Dedifferentiated amniotic fluid mesenchymal stem cell (primary cell): ENCODE measurements at regions not wholly inside any gene's neighbourhood (a gene's known extent, or its start where the extent isn't known, plus 50 kb on each side); places are given as distances from the start of the nearest gene placed in this dataset.

Experiments
- DNase-seq: peaks from one replicate; pipeline ENCODE4 v3.0.0-alpha.2; 2016; ENCODE audit errors: extremely low spot score

DNA sequence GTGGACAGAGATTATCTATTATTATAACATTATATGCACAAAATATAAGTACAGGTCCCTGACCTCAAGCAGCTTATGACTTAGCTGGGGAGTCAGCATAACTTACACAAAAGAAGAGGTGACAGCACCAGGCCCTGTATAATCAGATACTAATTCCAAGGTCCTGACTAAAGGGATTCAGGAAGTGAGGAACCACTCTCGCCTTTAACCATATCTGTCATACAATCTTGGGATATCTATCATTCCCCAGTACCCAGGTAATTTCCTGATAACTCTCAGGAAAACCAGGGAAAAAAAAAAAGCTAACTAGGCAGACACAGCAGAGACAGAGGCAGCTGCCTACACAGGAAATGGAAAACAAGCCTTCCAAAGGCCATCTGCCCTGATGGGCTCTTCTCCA lies 78.5 kb upstream of the CAMK1G start:
- no peak for DNase-seq

DNA sequence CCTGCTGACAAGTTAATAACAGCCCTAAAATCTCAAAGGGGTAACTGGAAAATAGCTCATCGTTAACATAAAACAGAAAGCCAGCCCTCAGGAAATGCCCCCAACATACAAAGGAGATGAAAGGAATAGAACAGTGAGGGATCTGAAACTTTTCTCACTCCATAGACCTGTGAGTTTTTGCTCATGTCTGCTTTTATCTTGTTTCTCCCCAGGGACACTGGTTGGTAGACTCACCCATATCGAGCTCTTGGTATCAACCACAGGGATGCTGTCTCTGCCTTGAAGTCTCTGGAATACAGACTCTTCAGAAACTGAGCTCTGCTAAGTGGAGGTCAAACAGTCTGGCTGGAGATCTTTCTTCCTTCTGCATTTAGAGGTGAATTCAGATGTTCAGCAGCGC lies 77.4 kb upstream of the CAMK1G start:
- no peak for DNase-seq

DNA sequence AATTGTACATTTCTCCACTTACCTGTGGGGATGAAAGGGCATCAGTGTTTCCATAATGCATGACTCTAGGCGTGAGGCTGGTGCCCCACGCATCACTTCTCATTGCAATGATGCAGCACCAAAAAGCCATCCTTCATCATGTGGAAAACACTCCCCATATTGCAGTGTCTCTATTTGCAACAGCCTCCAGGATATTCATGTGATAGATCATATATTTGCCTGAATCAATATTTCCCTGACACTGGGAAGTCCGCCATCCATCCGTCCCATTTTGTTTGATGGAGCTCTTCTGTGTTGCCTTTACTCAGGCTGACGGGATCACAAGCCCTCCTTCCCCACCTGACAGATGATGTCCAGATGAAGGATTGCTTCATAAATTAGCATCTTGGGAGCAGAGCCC lies 74.5 kb upstream of the CAMK1G start:
- DNase-seq: no peak

DNA sequence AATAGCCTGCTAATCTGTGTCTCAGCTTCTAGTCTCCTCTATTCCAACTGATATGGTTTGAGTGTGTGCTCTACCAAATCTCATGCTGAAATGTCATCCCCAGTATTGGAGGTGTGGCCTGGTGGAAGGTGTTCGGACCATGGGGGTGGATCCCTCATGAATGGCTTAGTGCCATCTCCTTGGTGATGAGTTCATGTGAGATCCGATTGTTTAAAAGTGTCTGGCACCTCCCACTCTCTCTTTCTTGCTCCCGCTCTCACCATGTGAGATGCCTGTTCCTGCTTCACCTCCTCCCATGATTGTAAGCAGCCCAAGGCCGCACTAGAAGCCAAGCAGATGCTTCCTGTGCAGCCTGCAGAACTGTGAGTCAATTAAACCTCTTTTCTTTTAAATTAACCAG lies 73.5 kb upstream of the CAMK1G start:
- DNase-seq: no peak

DNA sequence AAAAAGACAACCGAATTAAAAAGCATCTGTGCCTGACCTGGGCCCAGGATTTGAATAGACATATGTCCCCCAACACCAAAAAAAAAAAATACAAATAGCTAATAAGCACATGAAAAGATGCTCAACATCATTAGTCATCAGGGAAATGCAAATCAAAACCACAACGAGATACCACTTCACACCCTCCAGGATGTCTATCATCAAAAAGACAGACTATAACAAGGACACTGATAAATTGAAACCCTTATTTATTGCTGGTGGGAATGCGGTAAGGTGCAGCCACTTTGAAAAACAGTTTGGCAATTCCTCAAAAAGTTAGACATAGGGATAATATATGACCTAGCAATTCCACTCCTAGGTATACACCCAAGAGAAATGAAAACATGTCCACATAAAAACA lies 72.3 kb upstream of the CAMK1G start:
- DNase-seq: no peak

DNA sequence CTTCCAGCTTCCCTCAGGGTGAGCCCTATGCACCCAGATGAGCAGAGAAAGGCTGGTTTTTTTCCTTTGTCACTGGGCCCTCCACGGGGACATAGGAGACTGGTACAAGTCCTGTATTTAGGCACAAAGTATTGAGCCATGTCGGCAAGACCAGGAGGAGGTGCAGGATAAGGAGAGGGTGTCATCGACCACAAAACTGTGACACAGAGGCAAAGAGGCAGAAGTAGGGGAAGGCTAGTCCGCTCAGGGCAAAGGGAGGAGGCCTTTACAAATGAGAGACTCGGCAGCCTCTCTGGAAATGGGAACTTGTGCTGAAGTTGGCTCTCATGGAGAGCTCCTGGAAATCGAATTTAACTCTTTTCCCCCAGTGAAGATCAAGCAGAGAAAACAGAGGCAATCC lies 70.7 kb upstream of the CAMK1G start:
- DNase-seq: no peak

DNA sequence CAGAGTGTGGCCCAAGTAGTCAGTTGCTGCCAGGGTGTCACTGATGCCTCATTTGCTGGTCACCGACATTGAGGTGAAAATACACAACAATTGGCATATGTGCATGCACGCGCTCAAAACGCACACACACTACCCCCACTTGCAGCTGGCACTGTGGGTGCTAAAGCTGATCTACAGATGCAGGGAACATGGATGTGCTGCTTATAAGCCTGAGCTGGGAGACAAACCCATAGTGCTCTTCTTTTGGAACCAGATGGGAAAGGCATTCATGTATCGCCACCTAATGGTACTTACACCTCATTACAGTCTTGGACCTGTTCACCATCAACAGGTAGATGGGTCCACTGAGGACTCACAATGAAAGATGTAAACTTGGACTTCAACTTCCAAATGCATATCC lies 70.3 kb upstream of the CAMK1G start:
- no peak for DNase-seq

DNA sequence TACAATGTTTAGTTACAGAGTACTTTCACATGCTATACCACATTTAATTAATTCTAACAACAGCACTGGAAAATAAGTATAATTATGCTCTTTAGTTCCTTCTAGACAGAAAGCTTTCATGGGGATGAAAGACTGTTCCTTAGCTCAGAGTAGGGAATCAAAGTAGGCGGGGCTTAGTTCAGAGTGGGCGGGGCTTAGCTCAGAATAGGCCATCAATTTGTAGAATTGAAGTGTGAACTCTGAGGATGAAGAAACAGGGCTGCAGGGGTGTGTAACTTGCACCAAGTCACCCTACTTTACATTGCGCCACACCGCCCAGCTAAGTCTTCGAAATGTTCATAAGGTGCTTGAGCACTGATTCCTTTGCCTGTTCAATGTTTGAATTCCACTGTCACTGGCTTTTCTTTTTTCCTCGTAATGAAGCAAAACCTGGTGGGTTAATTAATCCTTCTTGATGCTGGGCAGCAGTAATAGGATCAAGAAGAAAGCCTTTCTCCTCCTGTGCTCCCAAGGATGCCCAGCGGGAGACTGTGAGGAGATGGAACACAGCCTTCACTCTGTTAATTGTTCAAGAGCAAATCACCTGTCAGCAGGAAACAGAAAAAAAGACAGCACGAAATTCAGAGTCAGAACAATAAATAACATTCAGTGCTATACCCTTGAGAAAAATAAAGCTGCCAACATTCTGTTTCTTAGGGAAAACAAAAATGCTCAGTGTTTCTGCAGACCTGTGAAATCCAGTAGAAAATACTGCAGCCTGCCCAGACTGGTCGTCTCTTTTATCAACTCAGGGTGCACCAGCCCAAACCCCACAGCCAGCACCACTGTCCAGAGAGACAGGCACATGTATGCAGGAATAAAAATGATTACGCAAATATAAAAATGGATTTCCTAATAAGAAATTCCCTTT lies 66.5 kb upstream of the CAMK1G start:
- no peak for DNase-seq

DNA sequence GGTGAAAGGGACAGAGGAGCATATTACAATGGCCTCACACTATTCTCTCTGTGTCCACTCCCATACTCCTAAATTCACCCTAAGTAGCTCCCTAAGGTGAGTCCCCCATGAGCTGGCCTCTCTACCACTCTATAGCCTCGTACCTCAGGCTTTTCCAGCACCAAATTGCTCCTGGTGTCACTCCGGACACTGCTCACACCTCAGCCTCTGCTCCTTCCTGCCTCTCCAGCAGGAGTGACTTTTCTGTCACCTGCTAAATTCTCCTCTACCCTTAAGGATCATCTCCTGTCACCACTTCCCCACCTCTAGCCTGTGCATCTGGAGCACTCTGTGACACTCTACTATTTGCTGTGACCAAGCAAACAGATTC lies 65.8 kb upstream of the CAMK1G start:
- DNase-seq: no peak

DNA sequence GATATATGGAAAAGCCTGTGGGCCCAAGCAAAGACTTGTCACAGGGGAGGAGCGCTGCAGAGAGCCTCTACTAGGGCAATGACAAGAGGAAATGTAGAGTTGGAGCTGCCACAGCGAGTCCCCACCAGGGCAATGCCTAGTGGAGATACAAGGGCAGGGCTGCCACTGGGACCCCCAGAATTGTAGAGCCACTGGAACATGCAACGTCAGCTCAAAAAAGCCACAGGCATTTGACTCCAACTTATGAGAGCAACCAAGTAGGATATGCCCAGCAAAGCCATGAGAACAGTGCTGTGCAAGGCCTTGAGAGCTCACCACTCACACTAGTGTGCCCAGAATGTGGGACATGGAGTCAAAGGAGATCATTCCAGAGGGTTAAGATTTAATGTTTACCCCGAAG lies 63.7 kb upstream of the CAMK1G start:
- DNase-seq: no peak

DNA sequence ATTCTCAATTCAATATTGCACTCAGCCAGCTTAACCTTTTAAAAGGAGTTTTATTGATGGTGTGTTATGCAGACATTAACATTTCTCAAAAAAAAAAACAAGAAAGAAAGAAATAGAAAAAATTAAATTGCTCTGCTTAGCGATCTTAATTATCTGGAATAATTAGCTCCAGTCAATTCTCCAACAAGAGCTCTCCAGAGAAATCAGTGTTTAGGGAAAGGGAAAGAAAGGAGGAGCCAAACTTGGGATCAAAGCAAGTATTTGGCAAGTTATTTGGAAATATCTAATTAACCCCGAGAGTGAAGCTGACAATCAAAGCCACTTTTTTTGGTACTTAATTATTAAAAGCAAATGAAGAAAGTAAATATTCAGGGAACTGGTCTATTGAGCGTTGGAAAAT lies 60.7 kb upstream of the CAMK1G start:
- DNase-seq: no peak

DNA sequence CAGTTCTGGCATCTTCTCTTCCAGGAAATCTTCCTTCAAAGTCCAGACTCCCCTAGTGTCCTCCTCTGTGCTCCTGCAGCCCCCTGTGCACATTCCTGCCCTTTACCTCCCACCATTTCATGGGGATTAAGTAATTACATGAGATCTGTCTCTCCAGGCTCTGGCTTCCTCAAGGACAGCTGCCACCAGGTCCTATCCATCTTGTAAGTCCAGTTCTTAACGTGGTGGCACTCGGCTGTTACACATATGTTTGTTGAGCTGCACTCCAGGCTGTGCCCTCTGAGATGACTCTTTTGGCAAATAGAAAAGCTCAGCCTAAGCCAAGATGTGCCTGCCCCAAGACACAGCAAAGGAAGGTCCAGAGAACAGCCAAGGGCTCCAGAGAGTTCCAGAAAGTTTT lies 57.4 kb upstream of the CAMK1G start:
- DNase-seq: no peak

DNA sequence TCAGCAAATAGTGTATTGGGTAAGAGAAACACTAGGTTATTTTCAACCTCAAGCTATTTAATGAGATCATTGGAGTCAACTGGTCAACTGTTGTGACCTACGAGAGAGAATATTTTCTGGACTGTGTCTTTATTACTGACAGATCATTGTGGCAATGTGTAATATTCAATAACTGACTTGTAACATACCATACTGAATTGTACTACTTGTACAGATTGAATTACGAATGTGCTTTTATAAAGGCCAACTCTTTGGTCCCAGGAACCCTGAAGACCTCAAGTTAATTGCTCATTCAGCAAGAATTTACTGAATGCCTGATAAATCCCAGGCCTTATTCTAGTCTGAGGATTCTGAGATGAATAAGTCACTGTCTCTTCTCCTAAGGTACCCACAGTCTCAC lies 56.1 kb upstream of the CAMK1G start:
- DNase-seq: no peak

DNA sequence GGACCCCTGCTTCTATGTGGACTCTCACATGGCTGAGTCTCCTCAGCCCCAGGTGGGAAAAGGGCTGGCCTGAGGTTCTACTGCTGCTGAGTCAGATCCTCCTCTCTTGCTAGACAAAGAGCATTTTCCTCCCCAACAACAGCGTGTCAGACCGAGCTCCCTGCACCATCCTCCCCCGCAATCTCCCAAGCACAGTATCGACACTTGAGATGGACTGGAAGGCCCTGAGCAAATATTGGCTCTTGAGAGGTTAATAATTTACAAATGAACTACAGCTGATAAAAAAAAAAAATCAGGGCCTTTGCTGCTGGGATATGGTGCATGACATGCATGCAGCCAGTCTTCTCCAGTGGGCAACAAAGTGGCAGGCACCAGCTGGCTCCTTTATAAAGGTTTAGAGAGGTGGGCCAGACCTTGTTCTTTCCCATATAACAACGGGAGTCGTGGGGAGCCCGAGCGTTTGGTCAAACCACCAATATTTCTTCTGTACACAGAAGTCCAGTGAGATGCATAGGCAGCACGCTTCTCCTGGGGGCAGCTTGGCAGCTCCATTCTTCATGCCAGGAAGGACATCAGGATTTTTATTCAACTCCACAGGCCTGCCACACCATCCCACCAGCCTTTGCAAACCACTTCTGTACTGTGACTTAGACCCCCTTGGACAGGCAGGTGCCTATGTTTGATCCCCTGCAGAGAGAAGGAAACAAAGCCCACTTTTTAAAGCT lies 55.4 kb upstream of the CAMK1G start:
- DNase-seq: no peak

DNA sequence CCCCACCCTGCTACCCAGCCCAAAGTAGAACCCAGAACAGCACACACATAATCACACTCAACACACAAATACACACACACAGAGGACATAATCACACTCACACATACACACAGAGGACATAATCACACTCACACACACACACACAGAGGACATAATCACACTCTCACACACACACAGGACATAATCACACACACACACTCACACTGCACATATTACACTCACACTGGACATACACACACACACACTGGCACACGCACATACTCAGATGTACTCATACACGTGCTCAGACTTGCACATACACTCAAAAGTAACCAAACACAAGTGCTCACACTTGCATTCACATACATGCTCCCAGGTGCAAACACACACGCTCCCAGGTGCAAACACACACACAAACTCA lies 54.3 kb upstream of the CAMK1G start:
- DNase-seq: no peak

DNA sequence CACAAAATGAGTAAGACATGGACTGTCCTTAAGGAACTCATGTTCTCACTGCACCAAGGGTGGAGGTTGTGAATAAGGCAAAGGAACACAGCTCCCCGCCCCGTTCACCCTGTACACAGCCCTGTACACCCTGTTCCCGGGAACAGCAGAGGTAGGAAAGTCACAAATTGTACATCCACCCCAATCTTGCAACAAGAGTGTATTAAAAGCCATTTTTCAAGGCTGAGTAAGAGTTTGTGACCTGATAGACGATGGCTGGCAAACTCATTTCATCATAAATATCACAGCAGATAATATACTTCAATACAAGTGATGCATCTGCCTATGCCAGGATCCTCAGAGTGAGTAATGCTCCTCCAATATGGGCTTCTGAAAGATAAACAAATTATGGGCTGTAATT lies 52.5 kb upstream of the CAMK1G start:
- no peak for DNase-seq

DNA sequence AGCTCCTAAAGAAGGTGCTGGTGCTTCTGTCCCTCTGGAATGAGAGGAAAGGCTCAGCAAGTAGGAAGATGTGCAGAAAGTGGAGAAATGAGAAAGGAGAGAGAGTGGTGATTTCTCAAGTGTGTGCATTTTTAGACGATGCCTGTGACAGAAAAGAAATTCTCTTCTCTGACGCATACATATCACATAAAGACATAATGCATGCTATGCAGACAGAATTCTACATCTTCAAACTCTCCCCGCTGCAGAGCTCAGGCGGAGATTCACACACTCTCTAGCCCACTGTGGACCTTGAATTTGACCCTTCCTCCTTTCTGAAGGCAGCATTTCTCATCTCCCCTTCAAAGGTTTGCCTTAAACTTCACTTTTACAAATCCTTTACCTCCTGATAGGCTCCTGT lies 52.0 kb upstream of the CAMK1G start:
- no peak for DNase-seq
